ENCODE measurements at regions not wholly inside any gene's neighbourhood (a gene's known extent, or its start where the extent isn't known, plus 50 kb on each side); places are given as distances from the start of the nearest gene placed in this dataset.

- H3K4me1 ChIP-seq = no peaks in the 10 kb centered on the region
- peaks cover 3% of the 10 kb centered on the region for H3K27me3 ChIP-seq
- no peak for DNase-seq (ENCODE audit: low spot score in 2 of 2)
- no peak overlapping the region for H3K4me3 ChIP-seq
- no peak for TF ChIP-seq POLR2AphosphoS5 (IDR thresholded peaks at IDR 0.05)
- no peak for TF ChIP-seq EP300 (IDR thresholded peaks at IDR 0.05)
- TF ChIP-seq CTCF (IDR thresholded peaks at IDR 0.05) = no peak
- TF ChIP-seq POLR2A (IDR thresholded peaks at IDR 0.05) = no peak
- H3K9me3 ChIP-seq = no peaks in the 10 kb centered on the region
- WGBS = 58% methylated on average over 8 of the region's 8 CpGs
- H3K27ac ChIP-seq = no peak overlapping the region
- no peaks in the 10 kb centered on the region for H3K36me3 ChIP-seq
Measured at GRCh38 chr9:7394002-7394774, 405.4 kb downstream of the DMAC1 start.

GRCh38 chr9:7392148-7392547, 407.4 kb downstream of the DMAC1 start:
- no peaks in the 10 kb centered on the region for H3K36me3 ChIP-seq
- H3K4me1 ChIP-seq = no peaks in the 10 kb centered on the region
- no peak overlapping the region for H3K4me3 ChIP-seq
- TF ChIP-seq POLR2AphosphoS5 (IDR thresholded peaks at IDR 0.05) (no peak), CTCF (IDR thresholded peaks at IDR 0.05) (no peak), EP300 (IDR thresholded peaks at IDR 0.05) (no peak), POLR2A (IDR thresholded peaks at IDR 0.05) (no peak)
- DNase-seq (ENCODE audit: low spot score in 2 of 2) = no peak
- H3K9me3 ChIP-seq = no peaks in the 10 kb centered on the region
- H3K27ac ChIP-seq = no peak overlapping the region
- peaks cover 3% of the 10 kb centered on the region for H3K27me3 ChIP-seq
- WGBS = 77% methylated on average over 3 of the region's 3 CpGs

- Histone ChIP-seq H3K4me1 (no peaks in the 10 kb centered on the region), H3K36me3 (no peaks in the 10 kb centered on the region), H3K9me3 (no peaks in the 10 kb centered on the region), H3K27ac (no peak overlapping the region), H3K4me3 (no peak overlapping the region), H3K27me3 (peaks cover 1% of the 10 kb centered on the region)
- 91% methylated on average over 1 of the region's 1 CpG for WGBS
- TF ChIP-seq CTCF (IDR thresholded peaks at IDR 0.05) (no peak), EP300 (IDR thresholded peaks at IDR 0.05) (no peak), POLR2AphosphoS5 (IDR thresholded peaks at IDR 0.05) (no peak)
- no peak for DNase-seq (ENCODE audit: low spot score in 2 of 2)
Measured at GRCh38 chr9:7388755-7389154, 410.8 kb downstream of the DMAC1 start.

- no peaks in the 10 kb centered on the region for H3K4me1 ChIP-seq
- H3K9me3 ChIP-seq = no peaks in the 10 kb centered on the region
- H3K27ac ChIP-seq = no peak overlapping the region
- 60% methylated on average over 5 of the region's 5 CpGs for WGBS
- no peaks in the 10 kb centered on the region for H3K36me3 ChIP-seq
- no peak for TF ChIP-seq POLR2A (IDR thresholded peaks at IDR 0.05)
- TF ChIP-seq POLR2AphosphoS5 (IDR thresholded peaks at IDR 0.05) = no peak
- no peak for TF ChIP-seq EP300 (IDR thresholded peaks at IDR 0.05)
- TF ChIP-seq CTCF (IDR thresholded peaks at IDR 0.05) = no peak
- no peaks in the 10 kb centered on the region for H3K27me3 ChIP-seq
- DNase-seq (ENCODE audit: low spot score in 2 of 2) = no peak
- no peak overlapping the region for H3K4me3 ChIP-seq
Measured at GRCh38 chr9:7387840-7388239, 411.7 kb downstream of the DMAC1 start.

GRCh38 chr9:7382304-7382703, 417.3 kb downstream of the DMAC1 start:
- Histone ChIP-seq H3K4me3 (no peak overlapping the region), H3K27ac (no peak overlapping the region), H3K4me1 (no peaks in the 10 kb centered on the region), H3K9me3 (no peaks in the 10 kb centered on the region), H3K36me3 (no peaks in the 10 kb centered on the region), H3K27me3 (no peaks in the 10 kb centered on the region)
- no peak for TF ChIP-seq CTCF (IDR thresholded peaks at IDR 0.05)
- TF ChIP-seq EP300 (IDR thresholded peaks at IDR 0.05) = no peak
- TF ChIP-seq POLR2A (IDR thresholded peaks at IDR 0.05) = no peak
- no peak for TF ChIP-seq POLR2AphosphoS5 (IDR thresholded peaks at IDR 0.05)
- WGBS = 82% methylated on average over 3 of the region's 3 CpGs
- DNase-seq (ENCODE audit: low spot score in 2 of 2) = no peak
